Activated naive CD8-positive, alpha-beta T cell treated with anti-CD3 and anti-CD28 coated beads, Interleukin-2, amount 50 U/mL, for 24 hours (primary cell): ENCODE measurements at regions not wholly inside any gene's neighbourhood (a gene's known extent, or its start where the extent isn't known, plus 50 kb on each side); places are given as distances from the start of the nearest gene placed in this dataset.
A peak's percentile ranks its signal among the peaks of the same experiment; 100 is the strongest.
"Not testable (repeated sequence)": the region's sequence is repeated elsewhere in the genome, so short reads cannot be mapped to it uniquely, and the experiment has no call there.

Experiments used
- ATAC-seq: fragments of 150-1000 bp; cut with Tn5 transposase; one replicate; pipeline ENCODE4 v1.10.0; 2021
- DNase-seq: peaks from one replicate; pipeline ENCODE4 v3.0.0; 2021
- H3K27ac Mint-ChIP-seq: one replicate; pipeline ENCODE4 v1.8.0; 2021; ENCODE audit warnings: mild to moderate bottlenecking, mixed read lengths
- H3K27me3 Mint-ChIP-seq: one replicate; pipeline ENCODE4 v1.8.0; 2021; ENCODE audit warnings: mixed read lengths
- H3K36me3 Mint-ChIP-seq: one replicate; pipeline ENCODE4 v1.8.0; 2021; ENCODE audit warnings: low read depth, mixed read lengths
- H3K4me1 Mint-ChIP-seq: one replicate; pipeline ENCODE4 v1.8.0; 2021; ENCODE audit warnings: mixed read lengths
- H3K4me3 Mint-ChIP-seq: one replicate; pipeline ENCODE4 v1.8.0; 2021; ENCODE audit warnings: mild to moderate bottlenecking, moderate library complexity, mixed read lengths
- H3K9me3 Mint-ChIP-seq: one replicate; pipeline ENCODE4 v1.8.0; 2021; ENCODE audit warnings: mixed read lengths

- Mint-ChIP-seq H3K27ac (peak overlapping the region; percentile 50), H3K4me3 (no peak overlapping the region), H3K27me3 (no peaks in the 10 kb centered on the region), H3K9me3 (no peaks in the 10 kb centered on the region), H3K4me1 (peaks cover 49% of the 10 kb centered on the region), H3K36me3 (no peaks in the 10 kb centered on the region)
- ATAC-seq: peak; percentile 87
- DNase-seq: peak; percentile 47
These were observed 143.6 kb upstream of the RAB4A start for GRCh38 chr1:229127301-229127700.

GRCh38 chr1:229128066-229128608 is 142.8 kb upstream of the RAB4A start:
- Mint-ChIP-seq H3K4me3 (no peak overlapping the region), H3K9me3 (peaks cover 3% of the 10 kb centered on the region), H3K27me3 (no peaks in the 10 kb centered on the region), H3K27ac (no peak overlapping the region), H3K36me3 (no peaks in the 10 kb centered on the region), H3K4me1 (peaks cover 49% of the 10 kb centered on the region)
- DNase-seq: no peak
- ATAC-seq: no peak

DNA sequence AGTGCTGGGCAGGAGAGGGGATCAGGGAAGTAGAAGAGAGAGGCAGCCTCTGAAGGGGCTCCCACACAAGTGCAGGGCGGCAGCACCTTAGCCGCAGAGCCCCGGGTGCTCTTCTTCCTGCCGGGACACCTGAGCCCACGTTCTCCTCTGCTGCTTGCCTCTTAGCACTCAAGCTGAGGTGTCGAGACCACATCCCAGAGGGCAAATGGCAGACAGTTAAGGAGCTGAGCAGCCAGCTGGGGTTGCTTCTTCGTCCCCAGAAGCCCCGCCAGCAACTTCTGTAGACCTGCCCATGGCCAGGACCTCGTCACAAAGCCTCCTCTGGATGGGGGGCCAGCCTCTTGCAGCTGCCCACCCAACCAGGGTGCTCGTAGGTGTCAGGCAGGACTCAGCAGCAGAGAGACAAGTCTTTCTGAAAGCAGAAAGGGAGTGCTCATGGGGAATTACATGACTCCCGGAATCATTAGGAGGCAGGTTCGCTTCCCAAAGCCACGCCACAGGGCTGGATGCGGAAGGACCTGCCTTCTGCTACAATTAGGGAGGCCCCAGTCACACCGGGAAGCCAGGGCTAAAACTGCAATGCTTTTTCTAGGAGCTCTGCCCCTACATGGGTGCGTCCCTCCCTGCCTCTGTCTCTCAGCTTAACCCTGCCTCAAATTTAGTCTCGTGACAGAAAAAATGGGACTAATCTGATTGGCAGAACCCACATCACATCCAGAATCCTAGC is 141.4 kb upstream of the RAB4A start:
- Mint-ChIP-seq H3K27me3 (no peaks in the 10 kb centered on the region), H3K27ac (no peak overlapping the region), H3K4me1 (peaks cover 60% of the 10 kb centered on the region), H3K9me3 (peaks cover 15% of the 10 kb centered on the region), H3K36me3 (peaks cover 6% of the 10 kb centered on the region), H3K4me3 (no peak overlapping the region)
- ATAC-seq (peak; percentile 55), DNase-seq (peak; percentile 32)

DNA sequence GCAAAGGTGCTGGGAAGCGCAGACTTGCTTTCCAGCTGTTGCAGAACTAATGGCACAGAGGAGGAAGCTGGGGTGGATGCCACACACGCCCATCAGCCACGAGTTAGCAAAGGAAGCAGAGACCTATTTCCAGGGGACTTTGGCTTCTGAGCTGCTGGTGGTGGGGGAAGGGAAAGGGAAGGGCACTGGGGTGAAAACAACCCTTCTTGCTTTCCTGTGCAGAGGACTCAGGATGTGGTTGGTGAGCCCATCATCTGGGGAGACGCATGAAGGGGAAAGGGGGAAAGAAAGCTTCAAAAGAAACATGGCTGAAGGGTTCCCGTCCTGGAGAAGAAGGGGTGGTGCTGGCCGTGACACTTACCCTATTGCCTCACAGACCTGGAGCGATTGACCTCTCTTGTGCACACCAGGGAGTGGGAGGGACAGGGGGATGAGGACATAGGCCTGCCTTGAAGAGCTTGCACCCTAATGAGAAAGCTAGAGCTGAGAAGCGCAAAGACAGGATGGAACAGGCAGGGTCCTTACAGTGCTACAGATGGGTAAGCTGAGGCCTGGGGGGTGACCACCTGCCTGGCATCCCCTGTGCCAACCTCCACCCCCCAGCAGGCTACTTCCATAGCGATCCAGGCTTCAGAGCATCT is 140.8 kb upstream of the RAB4A start:
- no peaks in the 10 kb centered on the region for H3K27me3 Mint-ChIP-seq
- no peak overlapping the region for H3K4me3 Mint-ChIP-seq
- no peak for DNase-seq
- H3K36me3 Mint-ChIP-seq: peaks cover 6% of the 10 kb centered on the region
- H3K9me3 Mint-ChIP-seq: peaks cover 18% of the 10 kb centered on the region
- peak; percentile 16 for ATAC-seq
- no peak overlapping the region for H3K27ac Mint-ChIP-seq
- H3K4me1 Mint-ChIP-seq: peaks cover 60% of the 10 kb centered on the region

DNA sequence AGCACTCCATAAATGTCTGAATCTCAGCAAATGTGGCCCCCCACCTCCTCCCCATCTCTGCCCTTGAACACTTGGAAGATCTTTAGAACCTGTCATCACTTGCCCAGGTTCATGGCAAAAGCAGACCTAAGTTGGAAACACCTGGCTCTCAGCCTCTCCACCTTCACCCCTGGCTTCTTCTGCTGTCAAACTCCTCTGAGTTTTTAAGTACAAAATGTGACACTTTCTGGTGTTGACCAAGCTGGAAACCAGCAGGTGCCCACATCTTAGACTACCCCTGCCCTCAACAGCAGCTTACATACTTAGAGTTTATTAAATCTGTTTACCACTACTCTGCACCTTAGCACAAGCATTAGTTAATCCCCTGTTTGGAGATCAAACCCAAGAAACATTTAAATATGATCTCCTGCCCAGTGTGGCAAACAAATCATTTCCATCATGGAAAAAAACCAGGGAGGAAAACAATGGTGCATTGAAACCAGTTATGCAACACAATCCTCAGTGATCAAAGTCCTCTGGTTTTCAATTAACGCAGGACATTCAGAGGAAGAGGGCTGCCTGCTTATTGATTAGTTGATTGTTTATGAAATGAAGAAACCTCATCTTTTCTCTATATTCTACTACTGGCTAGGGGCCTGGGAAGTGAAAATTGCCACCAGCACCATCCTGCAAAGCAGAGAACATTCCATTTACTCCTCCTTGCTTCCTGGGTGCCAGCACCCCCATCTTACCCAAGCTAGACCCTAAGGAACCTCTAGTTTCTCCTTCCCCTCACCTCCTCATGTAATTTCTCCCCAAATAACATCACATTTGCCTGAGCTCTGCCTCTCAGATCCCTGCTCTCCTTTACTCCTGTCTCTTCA is 139.4 kb upstream of the RAB4A start:
- no peak for DNase-seq
- H3K27me3 Mint-ChIP-seq: no peaks in the 10 kb centered on the region
- no peak overlapping the region for H3K27ac Mint-ChIP-seq
- no peak for ATAC-seq
- no peak overlapping the region for H3K4me3 Mint-ChIP-seq
- peaks cover 11% of the 10 kb centered on the region for H3K36me3 Mint-ChIP-seq
- peaks cover 31% of the 10 kb centered on the region for H3K9me3 Mint-ChIP-seq
- peaks cover 69% of the 10 kb centered on the region for H3K4me1 Mint-ChIP-seq

DNA sequence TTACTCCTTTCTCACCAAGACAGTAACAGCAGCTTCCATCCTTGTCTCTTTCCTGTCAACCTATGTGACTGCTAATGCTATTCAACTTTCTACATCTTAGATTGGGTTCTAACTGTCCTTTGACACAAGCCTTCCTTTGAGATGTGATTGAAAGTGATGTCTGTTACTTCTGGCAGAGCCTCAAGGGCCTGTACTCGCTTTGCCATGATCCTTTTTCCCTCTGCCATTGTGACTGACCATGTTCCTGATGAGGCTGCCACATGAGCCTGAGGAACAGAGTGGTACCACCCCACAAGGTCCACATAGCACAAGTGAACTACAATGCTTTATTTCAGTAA is 138.8 kb upstream of the RAB4A start:
- H3K4me1 Mint-ChIP-seq: peaks cover 70% of the 10 kb centered on the region
- DNase-seq (no peak), ATAC-seq (no peak)
- H3K9me3 Mint-ChIP-seq: peaks cover 32% of the 10 kb centered on the region
- no peak overlapping the region for H3K27ac Mint-ChIP-seq
- no peaks in the 10 kb centered on the region for H3K27me3 Mint-ChIP-seq
- H3K4me3 Mint-ChIP-seq: no peak overlapping the region
- H3K36me3 Mint-ChIP-seq: peaks cover 11% of the 10 kb centered on the region

- H3K4me3 Mint-ChIP-seq: no peak overlapping the region
- no peaks in the 10 kb centered on the region for H3K27me3 Mint-ChIP-seq
- peaks cover 11% of the 10 kb centered on the region for H3K36me3 Mint-ChIP-seq
- peaks cover 70% of the 10 kb centered on the region for H3K4me1 Mint-ChIP-seq
- DNase-seq (no peak), ATAC-seq (no peak)
- peaks cover 32% of the 10 kb centered on the region for H3K9me3 Mint-ChIP-seq
- no peak overlapping the region for H3K27ac Mint-ChIP-seq
These were observed 138.2 kb upstream of the RAB4A start for GRCh38 chr1:229132706-229133105.

DNA sequence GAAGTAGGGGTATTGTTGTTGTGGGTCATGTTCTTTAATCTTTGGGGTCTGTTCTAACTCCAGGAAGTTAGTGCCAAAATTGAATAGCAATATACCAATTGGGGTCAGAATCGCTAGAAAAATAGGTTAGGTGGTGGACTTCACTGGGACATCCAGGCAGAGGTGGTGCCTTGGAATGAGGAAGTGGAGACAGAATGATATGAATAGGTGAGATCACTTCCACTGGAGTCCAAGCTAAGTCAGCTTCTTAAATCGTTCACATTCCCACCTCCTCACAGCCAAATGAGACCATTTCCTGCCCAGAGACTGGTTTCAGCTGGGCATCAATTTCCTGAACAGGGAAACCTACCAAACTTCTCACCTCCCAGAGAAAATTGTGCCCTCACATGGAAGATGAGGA is 137.8 kb upstream of the RAB4A start:
- ATAC-seq (no peak), DNase-seq (no peak)
- Mint-ChIP-seq H3K36me3 (peaks cover 11% of the 10 kb centered on the region), H3K27ac (no peak overlapping the region), H3K4me1 (peaks cover 71% of the 10 kb centered on the region), H3K4me3 (no peak overlapping the region), H3K27me3 (no peaks in the 10 kb centered on the region), H3K9me3 (peaks cover 32% of the 10 kb centered on the region)

GRCh38 chr1:229133811-229134210 is 137.1 kb upstream of the RAB4A start:
- Mint-ChIP-seq H3K4me1 (peaks cover 76% of the 10 kb centered on the region), H3K9me3 (peaks cover 32% of the 10 kb centered on the region), H3K27me3 (no peaks in the 10 kb centered on the region), H3K36me3 (peaks cover 11% of the 10 kb centered on the region), H3K27ac (no peak overlapping the region), H3K4me3 (no peak overlapping the region)
- DNase-seq: no peak
- ATAC-seq: no peak

DNA sequence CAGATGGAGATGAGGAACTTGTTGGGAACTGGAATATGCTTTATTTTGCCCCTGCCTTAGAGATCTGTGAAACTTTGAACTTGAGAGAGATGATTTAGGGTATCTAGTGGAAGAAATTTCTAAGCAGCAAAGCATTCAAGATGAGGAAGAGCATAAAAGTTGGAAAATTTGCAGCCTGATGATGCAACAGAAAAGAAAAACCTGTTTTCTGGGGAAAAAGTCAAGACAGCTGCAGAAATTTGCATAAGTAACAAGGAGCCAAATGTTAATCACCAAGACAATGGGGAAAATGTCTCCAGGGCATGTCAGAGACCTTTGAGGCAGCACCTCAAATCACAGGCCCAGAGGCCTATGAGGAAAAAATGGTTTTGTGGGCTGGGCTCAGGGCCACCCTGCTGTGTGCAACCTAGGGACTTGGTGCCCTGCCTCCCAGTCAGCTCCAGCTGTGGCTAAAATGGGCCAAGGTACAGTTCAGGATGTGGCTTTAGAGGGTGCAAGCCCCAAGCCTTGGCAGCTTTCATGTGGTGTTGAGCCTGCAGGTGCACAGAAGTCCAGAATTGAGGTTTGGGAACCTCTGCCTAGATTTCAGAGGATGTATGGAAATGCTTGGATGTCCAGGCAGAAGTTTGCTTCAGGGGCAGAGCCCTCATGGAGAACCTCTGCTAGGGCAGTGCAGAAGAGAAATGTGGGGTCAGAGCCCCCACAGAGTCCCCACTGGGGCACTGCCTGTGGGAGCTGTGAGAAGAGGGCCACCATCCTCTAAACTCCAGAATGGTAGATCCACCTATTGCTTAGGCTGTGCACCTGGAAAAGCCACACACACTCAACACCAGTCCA is 136.3 kb upstream of the RAB4A start:
- Mint-ChIP-seq H3K36me3 (peaks cover 11% of the 10 kb centered on the region), H3K4me1 (peaks cover 76% of the 10 kb centered on the region)
- DNase-seq: not testable (repeated sequence)

GRCh38 chr1:229135773-229136172 is 135.1 kb upstream of the RAB4A start:
- DNase-seq: no peak
- ATAC-seq: no peak
- Mint-ChIP-seq H3K9me3 (peaks cover 32% of the 10 kb centered on the region), H3K4me1 (peaks cover 70% of the 10 kb centered on the region), H3K27me3 (no peaks in the 10 kb centered on the region), H3K36me3 (peaks cover 11% of the 10 kb centered on the region), H3K27ac (no peak overlapping the region), H3K4me3 (no peak overlapping the region)

More for the DNA sequence above, 136.3 kb upstream of the RAB4A start:
- not testable (repeated sequence) for H3K27me3 Mint-ChIP-seq, H3K27ac Mint-ChIP-seq, ATAC-seq, H3K4me3 Mint-ChIP-seq
- peaks cover 32% of the 10 kb centered on the region for H3K9me3 Mint-ChIP-seq

GRCh38 chr1:229136822-229137221 is 134.1 kb upstream of the RAB4A start:
- ATAC-seq (no peak), DNase-seq (no peak)
- Mint-ChIP-seq H3K4me1 (peaks cover 60% of the 10 kb centered on the region), H3K4me3 (no peak overlapping the region), H3K27ac (no peak overlapping the region), H3K36me3 (peaks cover 11% of the 10 kb centered on the region), H3K27me3 (no peaks in the 10 kb centered on the region), H3K9me3 (peaks cover 32% of the 10 kb centered on the region)

DNA sequence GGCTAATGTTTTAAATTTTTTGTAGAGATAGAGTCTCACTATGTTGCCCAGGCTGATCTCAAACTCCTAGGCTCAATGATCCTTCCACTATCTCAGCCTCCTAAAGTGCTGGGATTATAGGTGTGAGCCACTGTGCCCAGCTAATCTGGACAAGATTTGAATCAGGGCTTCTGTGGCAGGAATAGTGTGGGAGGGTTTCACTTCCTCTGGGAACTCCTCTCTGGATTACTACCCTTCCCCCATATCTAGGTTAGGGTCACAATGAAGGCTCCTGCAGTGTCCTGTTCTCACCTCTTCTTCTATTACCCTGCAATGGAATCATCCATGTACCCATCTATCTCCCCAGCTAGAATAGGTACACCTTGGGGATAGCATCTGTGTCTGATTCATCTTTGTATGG is 133.6 kb upstream of the RAB4A start:
- no peak overlapping the region for H3K27ac Mint-ChIP-seq
- no peak for ATAC-seq

DNA sequence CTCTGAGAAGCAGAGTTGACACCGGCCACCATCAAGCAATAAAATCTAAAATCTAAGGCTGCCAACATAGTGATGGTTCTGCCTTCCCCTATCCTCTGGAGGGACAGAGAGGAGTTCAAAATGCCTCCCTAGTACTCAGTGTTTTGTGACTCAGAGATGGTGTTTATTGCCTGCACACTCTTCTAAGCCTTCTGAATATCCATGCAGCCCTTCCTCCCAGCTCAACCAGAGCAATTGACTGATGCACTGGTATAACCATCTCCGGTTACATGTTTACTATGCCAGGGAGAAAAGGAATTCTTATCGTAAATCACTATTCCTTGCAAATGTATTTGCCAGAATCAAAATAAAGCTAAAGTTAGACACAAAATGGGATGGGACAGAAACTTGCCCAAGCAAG is 132.9 kb upstream of the RAB4A start:
- no peak overlapping the region for H3K4me3 Mint-ChIP-seq
- H3K9me3 Mint-ChIP-seq: peaks cover 29% of the 10 kb centered on the region
- H3K4me1 Mint-ChIP-seq: peaks cover 58% of the 10 kb centered on the region
- no peak for ATAC-seq
- H3K27me3 Mint-ChIP-seq: no peaks in the 10 kb centered on the region
- no peak overlapping the region for H3K27ac Mint-ChIP-seq
- H3K36me3 Mint-ChIP-seq: peaks cover 11% of the 10 kb centered on the region
- DNase-seq: no peak

More for the DNA sequence above, 133.6 kb upstream of the RAB4A start:
- peaks cover 11% of the 10 kb centered on the region for H3K36me3 Mint-ChIP-seq
- no peak overlapping the region for H3K4me3 Mint-ChIP-seq
- no peaks in the 10 kb centered on the region for H3K27me3 Mint-ChIP-seq
- peaks cover 58% of the 10 kb centered on the region for H3K4me1 Mint-ChIP-seq
- peaks cover 32% of the 10 kb centered on the region for H3K9me3 Mint-ChIP-seq
- DNase-seq: no peak
